ENCODE measurements at regions not wholly inside any gene's neighbourhood (a gene's known extent, or its start where the extent isn't known, plus 50 kb on each side); places are given as distances from the start of the nearest gene placed in this dataset.

DNA sequence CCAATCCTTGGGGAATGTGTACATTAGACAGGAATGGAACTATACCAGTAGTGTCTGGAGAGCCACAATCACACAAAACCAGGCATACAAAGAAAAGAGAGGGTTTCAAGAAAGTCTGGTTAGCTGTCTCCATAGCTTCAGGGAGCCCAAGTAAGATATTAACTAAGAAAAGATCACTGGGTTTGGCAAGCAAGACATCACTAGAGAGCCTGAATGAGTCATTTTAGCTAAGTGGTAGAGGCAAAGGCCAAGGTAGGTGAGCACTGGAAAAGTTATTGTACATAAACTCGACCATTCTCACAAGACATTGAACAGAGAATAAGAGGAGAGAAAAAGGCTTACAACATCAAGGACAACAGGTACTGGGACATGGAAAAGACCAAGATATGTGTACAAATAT, 143.8 kb upstream of the ARL4C start:
- TF ChIP-seq REST (IDR thresholded peaks at IDR 0.05; ENCODE audit: low read depth): no peak
- no peak for TF ChIP-seq CREB1 (IDR thresholded peaks at IDR 0.05; ENCODE audit: low read depth)
- no peak for TF ChIP-seq MAX (IDR thresholded peaks at IDR 0.05)
